Type B pancreatic cell (in vitro differentiated cells): ENCODE measurements at regions not wholly inside any gene's neighbourhood (a gene's known extent, or its start where the extent isn't known, plus 50 kb on each side); places are given as distances from the start of the nearest gene placed in this dataset.

Source experiments
- DNase-seq: peaks from one replicate; pipeline ENCODE4 v3.0.0; 2021; ENCODE audit warnings: mixed read lengths; ENCODE audit not compliant: unreplicated experiment; ENCODE audit errors: extremely low spot score
- H3K27ac Mint-ChIP-seq: 2 replicates; pipeline ENCODE4 v1.8.0; 2021; ENCODE audit warnings: mild to moderate bottlenecking, mixed read lengths
- H3K27me3 Mint-ChIP-seq: 2 replicates; pipeline ENCODE4 v1.8.0; 2021; ENCODE audit warnings: mixed read lengths
- H3K36me3 Mint-ChIP-seq: 2 replicates; pipeline ENCODE4 v1.8.0; 2021; ENCODE audit warnings: mixed read lengths
- H3K4me1 Mint-ChIP-seq: one replicate; pipeline ENCODE4 v1.8.0; 2021; ENCODE audit warnings: mixed read lengths; ENCODE audit not compliant: unreplicated experiment
- H3K4me3 Mint-ChIP-seq: 2 replicates; pipeline ENCODE4 v1.8.0; 2021; ENCODE audit warnings: mild to moderate bottlenecking, mixed read lengths
- H3K9me3 Mint-ChIP-seq: 2 replicates; pipeline ENCODE4 v1.8.0; 2021; ENCODE audit warnings: mixed read lengths
- CTCF ChIP-seq: fragments of 200-600 bp; sonication (generic); conservative IDR thresholded peaks from 2 replicates; pipeline ENCODE4 v1.5.0; 2021; ENCODE audit warnings: antibody characterized with exemption, mild to moderate bottlenecking

- Mint-ChIP-seq H3K4me3 (no peak overlapping the region), H3K27me3 (peaks cover 47% of the 10 kb centered on the region), H3K4me1 (peaks cover 12% of the 10 kb centered on the region)
Observed at GRCh38 chr12:131610891-131611290, 100.0 kb upstream of the SFSWAP start.

DNA sequence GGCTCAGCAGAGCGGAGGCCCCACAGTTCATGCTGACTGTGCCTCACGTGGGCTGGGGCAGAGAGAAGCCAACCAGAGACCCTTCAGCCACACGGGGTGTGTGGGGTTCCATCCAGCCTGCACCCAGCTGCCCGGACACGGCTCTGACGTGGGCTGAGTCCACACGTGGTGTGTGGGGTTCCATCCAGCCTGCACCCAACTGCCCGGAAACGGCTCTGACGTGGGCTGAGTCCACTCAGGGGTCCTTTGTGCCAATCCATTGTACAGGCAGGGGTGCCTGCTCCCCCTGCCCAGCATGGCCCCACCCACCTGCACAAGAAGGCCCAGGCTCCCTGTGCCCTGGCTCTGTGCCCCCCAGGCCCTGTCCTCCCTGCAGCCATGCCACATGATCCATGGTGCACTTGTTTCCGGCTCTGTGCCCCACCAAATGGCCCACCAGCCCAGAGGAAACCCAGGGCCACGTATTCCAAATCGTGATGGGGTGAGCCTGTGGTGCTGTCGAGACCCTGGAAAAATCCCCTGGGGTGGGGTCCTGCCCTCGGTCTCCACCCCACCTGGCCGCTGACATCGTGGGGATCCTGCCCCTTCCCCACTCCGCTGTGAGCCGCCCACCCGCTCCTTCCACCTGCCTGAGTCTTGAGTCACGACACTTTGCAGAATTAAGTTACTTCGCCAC lies 99.3 kb upstream of the SFSWAP start:
- H3K27ac Mint-ChIP-seq: no peak overlapping the region
- TF ChIP-seq CTCF: no peak
- H3K4me3 Mint-ChIP-seq: no peak overlapping the region
- peaks cover 17% of the 10 kb centered on the region for H3K4me1 Mint-ChIP-seq
- DNase-seq: no peak
- peaks cover 47% of the 10 kb centered on the region for H3K27me3 Mint-ChIP-seq
- no peaks in the 10 kb centered on the region for H3K9me3 Mint-ChIP-seq
- no peaks in the 10 kb centered on the region for H3K36me3 Mint-ChIP-seq

More at GRCh38 chr12:131610891-131611290, 100.0 kb upstream of the SFSWAP start:
- Mint-ChIP-seq H3K27ac (no peak overlapping the region), H3K9me3 (no peaks in the 10 kb centered on the region), H3K36me3 (no peaks in the 10 kb centered on the region)
- no peak for TF ChIP-seq CTCF
- DNase-seq: no peak

- Mint-ChIP-seq H3K4me3 (no peak overlapping the region), H3K4me1 (peaks cover 17% of the 10 kb centered on the region), H3K27me3 (peaks cover 53% of the 10 kb centered on the region), H3K36me3 (no peaks in the 10 kb centered on the region), H3K9me3 (no peaks in the 10 kb centered on the region), H3K27ac (no peak overlapping the region)
- TF ChIP-seq CTCF: no peak
- DNase-seq: no peak
Observed at GRCh38 chr12:131612092-131612755, 98.7 kb upstream of the SFSWAP start.

GRCh38 chr12:131613186-131613585 lies 97.7 kb upstream of the SFSWAP start:
- Mint-ChIP-seq H3K9me3 (no peaks in the 10 kb centered on the region), H3K27me3 (peaks cover 51% of the 10 kb centered on the region), H3K4me3 (no peak overlapping the region), H3K36me3 (no peaks in the 10 kb centered on the region), H3K27ac (no peak overlapping the region), H3K4me1 (peaks cover 18% of the 10 kb centered on the region)
- TF ChIP-seq CTCF: no peak
- DNase-seq: no peak

- H3K4me3 Mint-ChIP-seq: no peak overlapping the region
- TF ChIP-seq CTCF: no peak
Observed at GRCh38 chr12:131613678-131614077, 97.2 kb upstream of the SFSWAP start.

More at GRCh38 chr12:131613678-131614077, 97.2 kb upstream of the SFSWAP start:
- H3K27ac Mint-ChIP-seq: no peak overlapping the region
- DNase-seq: no peak
- no peaks in the 10 kb centered on the region for H3K36me3 Mint-ChIP-seq
- H3K4me1 Mint-ChIP-seq: peaks cover 20% of the 10 kb centered on the region
- H3K9me3 Mint-ChIP-seq: no peaks in the 10 kb centered on the region
- H3K27me3 Mint-ChIP-seq: peaks cover 55% of the 10 kb centered on the region
